Gastrocnemius medialis (tissue), 4 donors: ENCODE measurements at regions not wholly inside any gene's neighbourhood (a gene's known extent, or its start where the extent isn't known, plus 50 kb on each side); places are given as distances from the start of the nearest gene placed in this dataset.

Source experiments
- ATAC-seq, 2 donors: fragments of 150-250 bp; one replicate each; pipeline ENCODE4 v1.9.1; 2016
- DNase-seq, 2 donors: peaks; one replicate each; pipeline ENCODE4 v3.0.0-alpha.2; 2019
- H3K27ac ChIP-seq, 4 donors: fragments of 200-600 bp; sonication (generic); 1 replicate in 1 of 4; 2 replicates in 3 of 4; pipeline ENCODE4 v1.5.1; 2016 to 2018; ENCODE audit warnings: mild to moderate bottlenecking in 2 of 4, moderate library complexity in 1 of 4
- H3K27me3 ChIP-seq, 3 donors: fragments of 200-600 bp; sonication (generic) in 2 of 3; 1 replicate in 1 of 3; 2 replicates in 2 of 3; pipeline versions ENCODE4 v1.5.1 to v1.6.0; 2016 to 2019; ENCODE audit warnings: mild to moderate bottlenecking in 1 of 3, moderate library complexity in 1 of 3
- H3K36me3 ChIP-seq, 2 donors: fragments of 200-600 bp; sonication (generic) in 1 of 2; one replicate each; pipeline ENCODE4 v1.5.1; 2017 to 2018
- H3K4me1 ChIP-seq, 2 donors: fragments of 200-600 bp; sonication (generic) in 1 of 2; one replicate each; pipeline ENCODE4 v1.5.1; 2016 to 2017; ENCODE audit warnings: mild to moderate bottlenecking in 2 of 2
- H3K4me3 ChIP-seq, 4 donors: fragments of 200-600 bp; sonication (generic) in 3 of 4; 1 replicate in 1 of 4; 2 replicates in 3 of 4; pipeline ENCODE4 v1.5.1; 2016 to 2019; ENCODE audit warnings: mild to moderate bottlenecking in 2 of 4
- H3K9me3 ChIP-seq, 3 donors: fragments of 200-600 bp; sonication (generic) in 2 of 3; 1 replicate in 1 of 3; 2 replicates in 2 of 3; pipeline ENCODE4 v1.5.1; 2016 to 2019
- CTCF ChIP-seq, 5 experiments: fragments of 450-650 bp in 3 of 5; fragments of 200-600 bp in 2 of 5; sonication (generic) in 2 of 5; IDR thresholded peaks in 4 of 5; conservative IDR thresholded peaks in 1 of 5; 1 replicate in 4 of 5; 2 replicates in 1 of 5; pipeline ENCODE4 v1.5.1; 2016 to 2019; ENCODE audit warnings: antibody characterized with exemption in 5 of 5, mild to moderate bottlenecking in 3 of 5, moderate library complexity in 3 of 5
- POLR2A ChIP-seq, 2 donors: fragments of 450-650 bp; IDR thresholded peaks; one replicate each; pipeline ENCODE4 v1.6.1; 2017; ENCODE audit warnings: antibody characterized with exemption in 2 of 2, mild to moderate bottlenecking in 2 of 2, moderate library complexity in 2 of 2
- in situ Hi-C, 4 donors: fragments of 200-750 bp; cut with MboI; loops; one replicate each; pipeline versions ENCODE4 v1.15.0 to v1.8.0; 2017; ENCODE audit warnings: low sequenced_read_pairs in 4 of 4
- intact Hi-C: fragments of 100-400 bp; cut with DNase I; formaldehyde crosslinking; loops from one replicate; pipeline ENCODE4 v1.15.1; 2023; ENCODE audit warnings: low total_unique reads

- H3K9me3 ChIP-seq: no peaks in the 10 kb centered on the region
- TF ChIP-seq CTCF (IDR thresholded peaks at IDR 0.05 in 4 of 5, conservative IDR thresholded peaks at IDR 0.05 in 1 of 5) (no peak), POLR2A (IDR thresholded peaks at IDR 0.05) (no peak)
- in situ Hi-C loops: no loop called here
- no peak overlapping the region for H3K27ac ChIP-seq
- DNase-seq: no peak
- no peaks in the 10 kb centered on the region for H3K4me1 ChIP-seq
- no peak overlapping the region for H3K4me3 ChIP-seq
- no peaks in the 10 kb centered on the region for H3K27me3 ChIP-seq
- intact Hi-C loops: no loop called here
- ATAC-seq: no peak
- H3K36me3 ChIP-seq: no peaks in the 10 kb centered on the region
Observed at GRCh38 chr10:83612746-83613145, 526.6 kb upstream of the GHITM start.

GRCh38 chr10:83617172-83617571, 522.1 kb upstream of the GHITM start:
- Histone ChIP-seq H3K36me3 (no peaks in the 10 kb centered on the region), H3K27ac (no peak overlapping the region), H3K4me1 (no peaks in the 10 kb centered on the region), H3K4me3 (no peak overlapping the region), H3K27me3 (no peaks in the 10 kb centered on the region), H3K9me3 (no peaks in the 10 kb centered on the region)
- intact Hi-C loops (no loop called here), in situ Hi-C loops (no loop called here)
- no peak for TF ChIP-seq CTCF (IDR thresholded peaks at IDR 0.05 in 4 of 5, conservative IDR thresholded peaks at IDR 0.05 in 1 of 5)
- no peak for TF ChIP-seq POLR2A (IDR thresholded peaks at IDR 0.05)
- no peak for DNase-seq
- no peak for ATAC-seq

- DNase-seq: no peak
- no peak overlapping the region for H3K27ac ChIP-seq
Observed at GRCh38 chr10:83617692-83618545, 521.4 kb upstream of the GHITM start.

GRCh38 chr10:83625831-83626360, 513.4 kb upstream of the GHITM start:
- Histone ChIP-seq H3K9me3 (no peaks in the 10 kb centered on the region), H3K36me3 (no peaks in the 10 kb centered on the region), H3K4me1 (no peaks in the 10 kb centered on the region), H3K4me3 (no peak overlapping the region), H3K27ac (no peak overlapping the region), H3K27me3 (no peaks in the 10 kb centered on the region)
- intact Hi-C loops: no loop called here
- no peak for DNase-seq
- ATAC-seq: no peak
- TF ChIP-seq CTCF (IDR thresholded peaks at IDR 0.05 in 4 of 5, conservative IDR thresholded peaks at IDR 0.05 in 1 of 5) (no peak), POLR2A (IDR thresholded peaks at IDR 0.05) (no peak)
- in situ Hi-C loops: no loop called here

More at GRCh38 chr10:83617692-83618545, 521.4 kb upstream of the GHITM start:
- Histone ChIP-seq H3K36me3 (no peaks in the 10 kb centered on the region), H3K4me3 (no peak overlapping the region), H3K9me3 (no peaks in the 10 kb centered on the region), H3K4me1 (no peaks in the 10 kb centered on the region), H3K27me3 (no peaks in the 10 kb centered on the region)
- TF ChIP-seq POLR2A (IDR thresholded peaks at IDR 0.05) (no peak), CTCF (IDR thresholded peaks at IDR 0.05 in 4 of 5, conservative IDR thresholded peaks at IDR 0.05 in 1 of 5) (no peak)
- intact Hi-C loops (no loop called here), in situ Hi-C loops (no loop called here)
- ATAC-seq: no peak
